ENCODE measurements at regions not wholly inside any gene's neighbourhood (a gene's known extent, or its start where the extent isn't known, plus 50 kb on each side); places are given as distances from the start of the nearest gene placed in this dataset.
A peak's percentile ranks its signal among the peaks of the same experiment; 100 is the strongest.
"Not testable (repeated sequence)": the region's sequence is repeated elsewhere in the genome, so short reads cannot be mapped to it uniquely, and the experiment has no call there.

DNA sequence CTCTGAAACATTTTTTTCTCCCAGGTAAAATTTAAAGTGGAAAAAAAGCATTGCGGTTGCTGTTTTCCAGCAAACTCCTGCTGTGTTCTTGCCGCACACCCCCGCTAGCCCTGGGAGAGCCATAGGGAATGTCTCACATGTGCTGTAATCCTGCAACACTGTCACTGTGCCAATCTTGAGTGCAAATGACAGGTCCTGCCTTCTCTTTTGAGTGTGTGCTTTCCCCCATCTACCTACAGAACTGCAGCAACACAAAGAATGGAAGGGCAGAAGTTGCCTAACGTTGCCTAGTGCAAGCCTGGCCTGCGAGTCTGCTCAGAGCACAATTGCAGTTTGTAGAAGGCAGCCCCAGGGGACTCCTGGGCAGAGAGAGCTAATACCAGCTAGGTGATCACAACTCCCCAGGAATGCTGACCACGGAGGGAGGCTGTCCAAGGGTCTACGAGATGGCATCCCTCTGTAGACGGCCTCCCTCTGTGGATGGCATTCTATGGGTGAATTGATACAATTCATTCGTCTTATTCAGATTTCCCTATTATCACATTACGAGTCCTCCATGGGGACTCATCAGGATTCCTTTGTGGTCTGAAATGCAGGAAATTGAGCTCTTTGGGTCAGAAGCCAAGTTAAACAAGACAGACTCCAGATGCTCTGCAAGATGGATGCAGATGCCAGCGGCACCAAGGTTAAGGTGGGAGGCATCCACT is 172.6 kb upstream of the S1PR3 start:
- no peak for DNase-seq

DNA sequence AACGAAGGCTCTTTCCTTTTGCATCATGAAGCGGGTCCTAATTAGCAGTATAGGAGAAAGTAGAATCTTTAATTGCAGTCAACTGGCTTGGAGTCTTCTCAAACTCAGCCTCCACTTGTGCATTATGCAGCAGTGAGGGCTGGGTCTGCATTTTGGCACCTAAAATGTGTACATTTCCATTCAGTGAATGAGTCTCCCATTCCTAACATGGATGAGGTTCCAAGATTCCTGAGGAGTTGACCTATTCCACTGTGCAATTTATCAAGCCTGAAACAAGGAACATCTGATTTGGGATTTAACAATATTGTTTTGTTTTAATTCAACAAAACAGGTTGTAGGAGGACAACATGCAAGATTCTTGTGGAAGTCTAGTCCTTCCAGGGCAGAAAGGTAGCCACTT is 171.8 kb upstream of the S1PR3 start:
- DNase-seq = no peak

DNA sequence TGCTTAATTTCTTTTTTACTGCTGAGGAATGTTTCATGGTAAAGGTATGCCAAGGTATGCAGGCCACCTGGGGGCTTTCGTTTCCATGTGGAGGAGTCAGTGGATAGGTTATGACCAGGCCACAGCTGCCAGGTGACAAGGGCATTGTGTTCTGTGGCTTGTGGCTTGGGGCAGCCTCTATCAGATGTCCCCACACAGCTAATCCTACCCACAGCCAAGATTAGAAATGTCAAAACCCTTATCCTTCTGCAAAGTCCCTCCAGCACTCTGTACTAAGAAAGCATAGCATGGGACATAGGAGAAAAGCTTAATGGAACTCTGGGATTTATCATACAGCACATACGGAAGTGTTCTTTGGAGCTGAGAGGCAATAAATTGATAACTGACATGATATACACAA is 171.2 kb upstream of the S1PR3 start:
- no peak for DNase-seq

DNA sequence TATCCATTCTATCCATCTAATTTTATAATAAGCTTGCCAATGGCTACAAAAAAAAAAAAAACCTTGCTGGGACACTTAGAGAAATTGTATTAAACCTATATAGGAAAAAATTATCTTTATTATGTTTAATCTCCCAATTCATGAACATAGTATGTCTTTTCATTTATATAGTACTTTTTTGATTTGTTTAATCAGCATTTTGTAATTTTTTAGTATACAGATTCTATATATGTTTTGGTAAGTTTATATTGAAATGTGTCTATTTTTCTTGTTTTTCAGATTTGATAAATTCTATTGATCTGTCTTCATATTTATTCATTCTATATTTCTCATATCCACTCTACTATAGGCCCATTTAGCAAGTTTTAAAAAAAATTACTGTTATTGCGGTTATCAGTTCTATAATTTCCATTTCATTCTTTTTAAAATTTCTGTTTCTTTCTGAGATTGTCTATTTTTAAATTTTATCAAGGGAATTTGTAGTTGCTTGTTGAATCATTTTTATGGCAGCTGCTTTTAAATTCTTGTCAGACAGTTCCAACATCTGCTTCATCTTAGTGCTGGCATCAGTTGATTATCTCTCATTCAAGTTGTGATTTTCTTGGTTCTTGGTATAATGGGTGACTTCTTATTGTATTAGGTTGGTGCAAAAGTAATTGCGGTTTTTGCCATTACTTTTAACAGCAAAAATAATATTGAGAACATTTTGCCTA is 170.1 kb upstream of the S1PR3 start:
- no peak for DNase-seq

DNA sequence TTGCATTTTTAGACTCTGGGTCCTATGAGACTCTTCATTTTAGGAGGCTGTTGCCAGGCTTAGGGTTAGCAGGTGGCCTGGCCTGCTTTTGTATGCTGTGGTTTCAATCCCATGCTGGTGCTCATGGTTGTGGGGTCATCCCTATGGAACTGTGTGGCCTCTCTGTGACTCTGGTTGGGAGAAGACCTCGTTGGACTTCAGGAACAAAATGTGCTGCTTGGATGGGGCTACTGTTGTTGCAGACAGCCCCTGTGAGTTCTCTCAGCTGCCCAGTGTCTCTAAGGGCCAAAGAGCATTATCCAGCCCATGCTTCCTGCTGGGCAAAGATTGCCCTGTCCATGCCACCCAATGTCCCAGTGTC is 169.5 kb upstream of the S1PR3 start:
- DNase-seq = no peak

DNA sequence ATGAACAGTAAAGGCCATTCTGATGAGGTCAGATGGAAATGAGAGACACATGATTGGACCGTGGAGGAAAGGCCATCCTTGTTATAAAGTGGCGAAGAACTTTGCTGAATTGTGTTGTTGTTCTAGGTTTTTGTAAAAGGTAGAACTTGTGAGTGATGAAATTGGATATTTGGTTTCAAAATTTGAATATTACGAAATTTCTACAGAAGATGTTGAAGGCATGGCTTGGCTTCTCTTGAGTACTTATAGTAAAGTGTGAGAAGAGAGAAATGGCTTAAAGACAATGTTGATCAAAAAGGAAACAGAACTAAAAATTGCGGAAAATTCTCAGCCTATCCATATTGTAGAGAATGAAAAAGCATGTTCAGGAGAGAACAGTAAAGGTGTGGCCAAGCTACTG is 166.6 kb upstream of the S1PR3 start:
- no peak for DNase-seq

DNA sequence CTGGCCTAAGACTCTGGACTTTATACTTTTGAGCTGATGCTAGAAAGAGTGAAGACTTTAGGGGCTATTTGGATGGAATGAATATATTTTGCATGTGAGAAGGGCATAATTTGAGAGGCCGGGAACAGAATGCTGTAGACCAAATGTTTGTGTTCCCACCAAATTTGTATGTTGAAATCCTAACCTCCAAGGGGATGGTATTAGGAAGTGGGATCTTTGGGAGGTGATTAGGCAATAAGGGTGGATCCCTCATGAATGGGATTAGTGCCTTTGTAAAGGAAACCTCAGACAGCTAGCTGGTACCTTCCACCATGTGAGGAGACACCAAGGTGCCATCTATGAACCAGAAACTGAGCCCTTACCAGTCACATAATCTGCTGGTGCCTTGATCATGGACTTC is 165.1 kb upstream of the S1PR3 start:
- no peak for DNase-seq

DNA sequence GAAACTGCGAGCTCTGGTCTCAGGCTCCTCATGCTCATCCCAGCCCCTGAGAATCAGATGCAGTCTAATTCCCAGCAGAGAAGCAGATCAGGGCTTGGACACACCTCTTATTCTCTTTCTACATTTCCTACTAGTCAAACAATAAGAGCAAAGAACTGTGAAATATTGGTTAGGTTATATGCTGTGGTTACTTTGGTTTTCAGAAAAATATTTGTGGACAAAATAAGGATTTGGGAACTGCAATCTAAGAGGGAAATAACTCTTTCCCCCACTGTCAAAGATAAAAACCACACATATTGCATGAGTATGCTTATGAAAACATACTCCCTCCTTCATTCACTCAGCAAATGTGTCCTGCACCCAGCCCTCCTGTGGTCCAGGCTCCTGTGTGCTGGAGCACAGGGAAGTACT is 164.5 kb upstream of the S1PR3 start:
- DNase-seq = no peak

DNA sequence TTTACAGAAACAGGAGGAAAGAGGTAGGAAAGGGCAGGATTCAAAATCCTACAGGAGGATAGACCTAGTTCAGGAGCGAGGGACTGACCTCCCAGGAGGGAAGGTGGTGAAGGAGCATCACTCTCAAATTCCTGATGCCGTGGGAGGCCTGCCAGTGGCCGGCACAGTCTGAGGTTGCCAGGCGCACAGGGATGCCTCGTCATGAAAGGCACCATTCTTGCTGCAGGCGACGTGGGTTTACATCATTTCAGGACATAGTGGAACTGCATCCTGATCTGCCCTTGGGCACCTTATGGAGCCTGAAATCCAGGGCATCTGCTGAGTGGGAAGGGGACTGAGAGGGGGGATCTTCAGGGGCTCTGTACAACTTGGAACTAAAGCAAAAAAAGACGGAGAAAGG is 163.2 kb upstream of the S1PR3 start:
- no peak for DNase-seq

DNA sequence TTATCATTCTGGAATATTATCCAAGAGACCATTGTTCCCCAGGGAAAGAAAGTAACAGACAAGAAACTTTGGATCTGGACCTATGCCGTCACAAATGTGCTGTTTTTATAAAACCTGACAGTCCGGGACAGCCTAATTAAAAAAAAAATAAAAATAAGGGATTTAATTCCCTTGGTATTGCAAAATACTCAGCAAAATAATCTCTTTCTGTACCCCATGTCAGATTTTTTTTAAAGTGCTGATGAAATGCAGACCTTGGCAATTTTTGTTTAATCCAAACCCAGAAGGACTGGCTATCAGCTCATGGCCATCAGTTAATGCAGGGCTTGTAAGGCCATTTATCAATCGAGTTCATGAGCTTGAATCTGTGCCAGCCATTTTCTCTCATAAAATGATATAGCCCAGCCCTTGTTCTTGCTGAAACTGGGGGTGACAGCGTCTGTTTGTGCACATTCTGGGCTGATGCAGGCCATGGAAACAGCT is 162.7 kb upstream of the S1PR3 start:
- no peak for DNase-seq

DNA sequence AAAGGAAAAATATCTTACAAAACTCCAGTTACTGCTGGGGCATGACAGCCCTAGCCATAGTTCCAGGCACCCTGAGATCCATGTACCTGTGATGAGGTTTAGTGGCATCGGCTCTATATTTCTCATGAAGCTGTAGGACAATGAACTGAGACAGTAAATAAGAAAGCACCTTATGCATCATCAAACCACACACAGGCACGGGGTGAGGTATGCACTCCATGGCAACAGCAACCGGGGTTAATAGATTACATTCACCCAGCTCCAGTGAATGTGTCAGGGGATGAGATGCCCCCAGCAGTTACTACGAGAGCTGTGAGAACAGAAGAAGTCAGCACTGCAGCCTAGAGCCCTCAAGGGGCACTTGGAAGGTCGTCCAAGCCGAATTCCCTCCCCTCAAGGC is 162.0 kb upstream of the S1PR3 start:
- DNase-seq = peak in 1 of 5 donors; percentile 25

DNA sequence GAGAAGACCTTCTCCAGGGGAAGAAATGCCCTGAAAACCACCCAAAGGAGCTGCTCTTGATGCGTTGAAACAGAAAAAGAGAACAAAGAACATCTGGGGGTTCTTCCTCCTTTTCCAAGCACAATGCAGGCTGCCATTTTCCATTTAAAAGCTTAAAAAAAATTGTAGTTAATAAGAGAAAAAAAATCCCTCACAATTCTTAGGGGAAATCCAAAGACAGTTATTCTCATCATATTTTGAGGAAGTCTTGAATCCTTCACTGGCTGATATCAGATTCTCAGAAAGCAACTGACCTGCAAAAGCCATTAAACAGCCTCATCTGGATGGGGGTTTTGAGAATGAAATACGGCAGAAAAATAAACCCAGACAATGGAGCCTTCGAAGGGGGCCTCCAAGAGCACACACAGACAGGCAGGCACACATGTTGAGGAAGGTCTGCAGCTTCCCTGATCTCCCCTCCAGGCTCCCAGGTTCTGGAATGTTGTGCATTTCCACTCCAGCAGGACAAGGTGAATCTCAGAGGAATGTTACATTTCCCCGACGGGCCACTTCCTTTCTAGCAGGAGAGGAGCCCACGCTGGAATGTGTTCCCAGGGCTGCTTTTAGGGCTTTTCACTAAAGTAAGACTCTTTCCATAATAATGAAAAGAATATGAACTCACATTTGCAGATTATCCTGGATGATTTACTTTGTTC is 159.4 kb upstream of the S1PR3 start:
- no peak for DNase-seq

DNA sequence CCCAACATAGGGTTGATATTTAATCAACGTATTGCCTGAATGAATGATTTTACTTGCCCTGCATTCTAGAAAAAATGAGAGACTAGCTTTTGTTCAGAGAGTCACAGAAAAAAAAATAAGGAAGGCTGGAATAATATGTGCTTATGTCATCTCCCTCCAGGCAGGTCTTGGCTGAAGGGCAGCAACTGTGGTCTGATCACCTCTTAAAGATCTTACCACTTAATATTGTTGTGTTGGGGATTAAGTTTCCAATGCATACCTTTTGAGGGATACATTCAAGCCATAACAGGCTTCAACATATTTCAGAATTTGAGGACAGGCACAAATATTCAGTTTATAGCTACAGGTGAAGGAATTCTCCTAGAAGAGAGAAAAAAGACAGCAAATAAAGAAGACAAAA is 157.3 kb upstream of the S1PR3 start:
- DNase-seq = no peak

DNA sequence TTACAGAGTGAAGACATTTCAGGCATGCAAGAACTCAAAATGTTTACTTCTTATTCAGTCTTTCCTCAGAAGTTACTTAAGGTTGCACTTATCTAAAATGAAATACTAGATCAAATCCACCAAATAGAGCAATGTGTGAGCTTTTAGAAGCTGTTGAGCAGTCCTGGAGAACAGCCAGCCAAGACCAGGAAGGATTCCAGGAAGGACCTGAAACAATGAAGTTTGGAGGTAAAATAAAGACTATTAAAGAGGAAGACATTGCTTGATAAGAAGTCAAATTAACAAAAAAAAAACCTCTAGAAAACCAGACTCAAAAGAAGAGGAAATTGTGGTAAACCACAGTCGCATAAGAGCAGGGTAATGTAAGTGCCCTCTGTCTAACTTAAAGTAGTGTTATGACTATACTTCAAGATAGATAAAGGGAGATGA is 156.2 kb upstream of the S1PR3 start:
- peak in 2 of 5 donors; percentile 2 to 77 for DNase-seq

DNA sequence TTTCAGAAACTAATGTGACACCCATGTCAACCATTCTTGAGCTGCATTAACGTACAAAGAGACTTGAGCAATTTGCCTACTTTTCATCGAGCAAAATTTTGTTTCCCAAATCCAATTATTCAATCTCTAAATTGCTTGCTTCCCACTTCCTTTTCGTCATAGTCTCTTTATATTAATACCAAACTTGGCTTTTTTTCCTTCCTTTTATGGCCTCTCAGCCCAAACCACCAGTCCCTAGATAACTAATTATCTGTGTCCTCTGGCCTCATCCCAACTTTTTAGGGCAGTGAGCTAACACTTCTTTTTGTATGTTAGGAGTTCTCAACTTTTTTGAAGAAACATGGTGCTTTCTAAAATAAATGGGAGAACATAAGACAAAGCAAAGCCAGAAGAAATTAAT is 155.5 kb upstream of the S1PR3 start:
- DNase-seq = no peak

DNA sequence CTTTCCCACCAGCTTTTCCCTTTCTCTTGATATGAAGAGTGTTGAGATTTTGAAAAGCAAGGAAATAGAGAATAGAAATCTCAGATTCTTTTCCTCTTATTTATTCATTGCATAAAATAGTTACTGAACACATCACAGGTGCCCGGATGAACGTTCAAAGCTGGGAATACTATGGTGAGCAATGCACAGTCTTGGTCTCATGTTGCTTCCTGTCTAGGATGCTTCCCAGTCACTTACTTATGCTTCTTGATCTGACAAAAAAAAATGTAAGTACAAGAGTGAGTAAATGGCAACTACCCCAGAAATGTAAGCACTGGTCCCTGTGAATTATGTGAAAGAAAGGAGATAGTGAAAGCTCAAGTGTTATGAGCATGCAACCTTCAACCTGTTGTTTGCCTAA is 153.5 kb upstream of the S1PR3 start:
- DNase-seq = no peak

DNA sequence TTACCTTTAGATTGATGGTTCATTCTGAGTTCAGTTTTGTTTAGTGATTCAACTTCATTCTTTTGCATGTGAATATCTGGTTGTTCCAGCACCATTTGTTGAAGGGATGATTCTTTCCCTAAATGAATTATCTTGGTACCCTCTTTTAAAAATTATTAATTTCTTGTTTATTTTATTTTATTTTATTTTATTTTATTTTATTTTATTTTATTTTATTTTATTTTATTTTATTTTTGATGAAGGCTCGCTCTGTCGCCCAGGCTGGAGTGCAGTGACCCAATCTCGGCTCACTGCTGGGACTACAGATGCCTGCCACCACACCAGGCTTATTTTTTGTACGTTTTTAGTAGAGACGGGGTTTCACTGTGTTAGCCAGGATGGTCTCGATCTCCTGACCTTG is 141.4 kb upstream of the S1PR3 start:
- not testable (repeated sequence) for DNase-seq

DNA sequence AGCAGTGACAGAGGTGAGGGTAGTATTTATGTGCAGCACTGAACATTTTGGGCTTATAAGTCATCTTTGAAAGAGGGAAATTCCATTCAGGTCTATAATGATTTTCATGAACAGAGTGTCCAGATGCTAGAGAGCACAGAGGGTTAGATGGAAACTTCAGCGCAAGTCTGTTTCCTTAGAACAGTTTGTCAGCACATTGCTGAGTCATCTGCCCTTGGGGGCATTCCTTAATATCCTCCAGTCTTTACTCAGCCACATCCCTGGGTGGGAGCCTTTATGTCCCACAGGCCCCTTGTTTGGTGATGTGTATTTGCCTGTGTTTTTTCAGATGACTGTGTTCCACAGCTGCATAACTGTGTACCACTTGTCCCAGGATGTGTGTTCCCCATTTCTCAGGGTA is 138.5 kb upstream of the S1PR3 start:
- DNase-seq = no peak

DNA sequence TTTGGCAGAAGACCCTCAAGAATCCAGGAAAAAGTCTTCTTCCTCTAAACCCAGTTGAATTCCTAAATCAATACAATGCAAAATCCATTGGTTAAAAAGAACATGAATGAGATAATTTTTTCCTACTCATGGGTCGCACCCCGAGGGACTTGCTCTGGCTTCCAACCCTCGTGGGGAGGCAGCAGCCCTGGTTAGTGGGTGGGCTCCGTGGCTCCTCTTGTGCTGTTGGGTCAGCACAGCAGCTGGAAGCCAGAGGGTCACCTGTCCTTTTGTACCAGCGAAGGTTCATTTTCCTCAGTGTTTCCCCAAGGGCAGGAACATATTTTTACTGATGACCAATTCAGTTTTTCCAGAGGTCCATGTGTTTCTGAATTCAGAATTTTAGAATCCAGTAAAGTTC is 120.6 kb upstream of the S1PR3 start:
- no peak for DNase-seq

DNA sequence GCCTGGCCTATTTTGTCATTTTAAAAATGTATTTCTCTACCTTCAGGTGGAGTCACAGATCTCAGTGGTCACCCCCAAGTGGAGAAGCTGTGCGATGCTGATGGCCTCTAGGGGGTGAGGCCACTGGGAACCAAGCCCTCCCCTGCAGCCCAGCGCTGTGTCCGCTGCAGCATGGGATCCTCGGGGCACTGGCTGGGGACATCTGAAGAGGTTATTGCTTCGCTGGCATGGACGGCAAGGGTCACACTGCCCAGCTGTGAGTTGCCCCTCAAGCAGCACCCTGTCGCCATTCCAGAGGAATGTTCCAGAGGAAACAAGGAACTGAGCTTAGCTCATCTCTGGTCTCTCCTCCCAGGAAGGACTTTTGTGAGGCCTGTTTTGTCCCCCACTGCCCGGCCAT is 119.6 kb upstream of the S1PR3 start:
- no peak for DNase-seq

DNA sequence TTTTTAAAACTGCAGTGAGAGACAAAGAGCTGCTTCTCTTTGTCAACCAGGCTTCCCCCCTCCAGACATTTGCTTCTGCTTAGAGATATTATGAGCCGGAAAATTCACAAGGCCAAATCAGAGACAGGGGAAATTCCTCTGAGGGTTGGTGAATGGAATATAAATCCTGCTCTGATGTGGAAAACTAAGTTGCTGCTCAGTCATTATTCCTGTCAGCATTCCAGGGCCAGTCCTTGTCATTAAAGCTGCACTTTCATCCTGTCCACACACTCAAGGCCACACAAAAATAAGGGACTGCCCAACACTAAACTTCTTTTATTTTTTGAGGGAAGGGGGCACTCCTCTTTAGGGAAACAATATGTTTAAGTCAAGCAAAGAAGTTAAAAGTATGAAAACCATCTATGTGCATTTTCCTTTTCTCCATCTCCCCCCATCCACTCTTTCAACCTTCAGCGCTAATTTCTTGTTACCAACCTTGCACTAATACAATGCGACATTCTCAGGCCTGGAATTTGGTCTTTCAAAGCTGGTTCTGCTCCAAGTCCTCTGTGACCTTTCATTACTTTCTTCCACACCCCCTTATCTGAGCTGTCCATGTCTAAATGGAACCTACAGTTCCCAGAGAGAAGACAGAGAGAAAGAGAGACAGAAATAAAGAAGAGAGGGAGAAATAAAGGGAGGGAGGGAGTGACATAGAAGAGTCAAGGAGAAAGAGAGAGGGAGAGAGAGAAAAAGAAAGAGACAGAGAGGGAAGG is 118.9 kb upstream of the S1PR3 start:
- DNase-seq = no peak

DNA sequence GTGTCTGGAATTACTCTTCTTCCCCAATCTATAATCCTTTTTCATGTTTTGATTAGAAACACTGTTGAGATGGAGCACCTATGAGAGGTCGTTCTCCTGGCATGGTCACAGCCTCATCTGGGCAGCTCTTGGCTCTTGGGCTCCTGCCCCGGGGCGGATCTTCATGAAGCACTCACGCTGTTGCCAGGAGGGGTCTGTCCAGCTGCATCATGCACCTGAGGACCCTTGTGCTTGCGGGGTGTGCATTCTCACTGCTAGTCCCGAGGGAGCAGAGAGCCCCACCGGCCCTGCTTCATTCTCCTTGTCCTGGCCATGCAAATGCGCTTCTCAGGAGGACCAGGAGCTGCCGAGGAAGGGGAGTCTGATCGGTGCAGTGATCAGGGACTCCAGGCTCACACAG is 117.6 kb upstream of the S1PR3 start:
- no peak for DNase-seq

DNA sequence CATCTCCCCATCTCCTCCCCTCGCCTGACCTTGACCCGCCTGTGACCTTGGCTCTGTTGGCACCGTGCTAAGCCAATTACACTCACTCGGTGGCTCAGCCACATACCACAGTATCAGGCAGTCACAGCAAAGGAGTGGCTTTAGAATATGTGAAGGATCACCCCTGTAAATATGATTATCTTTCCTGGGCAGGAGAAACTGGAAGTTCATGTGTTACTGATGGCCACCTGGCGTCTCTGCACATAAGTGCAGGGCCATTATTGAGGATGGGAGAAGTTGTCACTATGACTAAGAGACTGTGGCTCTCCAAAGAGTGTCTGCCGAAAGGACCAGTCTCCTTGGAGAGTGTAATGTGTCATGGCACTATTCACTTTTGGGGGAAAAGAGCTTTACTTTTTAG is 116.9 kb upstream of the S1PR3 start:
- no peak for DNase-seq

Measured in T-helper 1 cell (primary cell).